Putamen (tissue), 1 donor: ENCODE measurements at regions not wholly inside any gene's neighbourhood (a gene's known extent, or its start where the extent isn't known, plus 50 kb on each side); places are given as distances from the start of the nearest gene placed in this dataset.

Experiments used
- DNase-seq: peaks from one replicate; pipeline ENCODE4 v3.0.0-alpha.2; 2016; ENCODE audit warnings: low spot score

GRCh38 chr14:32022938-32023466 is 54.1 kb upstream of the ARHGAP5 start:
- DNase-seq = peak; percentile 73

DNA sequence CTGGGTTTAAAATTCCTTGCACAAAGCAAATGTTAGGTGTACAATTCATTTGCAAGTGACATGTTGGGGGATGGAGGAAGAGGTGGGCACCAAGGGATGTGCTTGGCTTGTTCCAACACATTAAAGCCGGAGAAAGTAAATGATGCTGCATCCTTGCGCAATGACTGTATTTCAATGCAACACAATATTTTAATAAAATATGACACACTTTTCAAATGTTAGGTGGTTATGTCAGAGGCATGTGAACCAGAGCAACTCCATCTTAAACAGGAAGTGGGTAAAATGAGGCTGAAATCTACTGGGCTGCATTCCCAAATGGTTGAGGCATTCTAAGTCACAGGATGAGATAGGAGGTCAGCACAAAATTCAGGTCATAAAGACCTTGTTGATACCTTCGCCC is 53.6 kb upstream of the ARHGAP5 start:
- DNase-seq = no peak

DNA sequence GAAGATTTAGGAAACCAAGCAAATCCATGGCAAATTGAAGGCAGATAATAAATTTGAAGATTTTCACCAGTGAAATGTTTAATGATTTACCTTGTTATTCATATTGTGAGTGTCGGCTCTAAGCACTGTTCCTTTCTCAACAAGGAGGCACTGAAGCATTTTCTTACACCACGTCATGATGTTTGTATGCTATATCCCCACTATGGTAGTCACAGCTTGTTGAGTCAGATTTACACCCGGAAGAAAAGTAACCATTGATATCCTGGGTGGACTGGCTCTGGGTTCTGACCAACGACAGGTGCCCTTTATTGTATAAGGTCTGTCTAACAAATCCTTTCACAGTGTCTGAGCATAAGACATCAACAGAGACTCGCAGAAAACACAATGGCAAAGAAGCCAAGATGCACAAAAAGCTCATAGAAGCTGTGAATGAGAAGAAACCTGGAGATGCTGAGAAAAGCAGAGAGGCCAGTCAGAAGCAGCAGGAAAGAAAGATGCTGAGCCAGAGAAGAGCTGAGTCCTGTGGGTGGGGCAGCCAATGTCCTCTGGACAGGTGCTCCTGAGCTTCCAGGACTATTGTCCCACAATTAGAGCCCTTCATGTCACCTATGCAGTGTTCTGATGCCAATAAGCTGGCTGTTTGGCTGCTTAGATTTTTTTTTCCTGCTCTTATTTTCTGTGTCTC is 49.7 kb upstream of the ARHGAP5 start:
- DNase-seq = no peak
